ENCODE measurements at regions not wholly inside any gene's neighbourhood (a gene's known extent, or its start where the extent isn't known, plus 50 kb on each side); places are given as distances from the start of the nearest gene placed in this dataset.
"Not testable (repeated sequence)": the region's sequence is repeated elsewhere in the genome, so short reads cannot be mapped to it uniquely, and the experiment has no call there.

DNA sequence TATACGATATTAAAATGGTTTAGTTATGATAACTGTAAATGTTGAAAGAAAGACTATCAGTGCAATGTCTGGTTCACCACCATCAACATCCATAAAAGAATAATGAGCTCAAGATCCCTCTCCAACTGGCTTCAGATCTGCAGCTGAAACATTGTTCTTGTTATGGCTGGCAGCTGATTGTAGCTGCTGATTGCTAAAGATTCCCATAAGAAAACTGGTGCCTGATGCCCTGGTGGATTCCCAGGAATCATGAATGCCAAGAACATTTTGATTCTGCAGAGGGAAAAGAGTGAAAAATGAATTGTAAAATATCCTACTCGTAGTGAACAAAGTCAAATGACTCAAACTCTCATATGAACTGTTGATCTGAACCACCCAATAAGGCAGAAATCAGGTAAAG, 1160.2 kb downstream of the EPHA7 start:
- no peak for DNase-seq (ENCODE audit: low spot score)
- Histone ChIP-seq H3K27me3 (no peaks in the 10 kb centered on the region), H4K20me1 (ENCODE audit: insufficient read depth, poor library complexity, severe bottlenecking) (no peaks in the 10 kb centered on the region), H3K4me3 (no peak overlapping the region), H3K36me3 (replicated peaks; ENCODE audit: insufficient read depth, low read depth) (no peaks in the 10 kb centered on the region), H3K9me3 (ENCODE audit: low read depth) (no peaks in the 10 kb centered on the region), H3K4me2 (no peak overlapping the region), H3K4me1 (ENCODE audit: insufficient read depth) (no peaks in the 10 kb centered on the region), H3K27ac (no peak overlapping the region), H2AFZ (no peak overlapping the region), H3K79me2 (no peaks in the 10 kb centered on the region), H3K9me2 (replicated peaks; ENCODE audit: insufficient read depth) (no peaks in the 10 kb centered on the region)
- no peak for TF ChIP-seq EZH2 (IDR thresholded peaks at IDR 0.05; ENCODE audit: borderline replicate concordance)
- 83% methylated on average over 2 of the region's 2 CpGs for WGBS (ENCODE audit: low lambda C conversion rate, missing lambda C conversion rate)

GRCh38 chr6:92243315-92243714, 1176.0 kb downstream of the EPHA7 start:
- TF ChIP-seq EZH2 (IDR thresholded peaks at IDR 0.05; ENCODE audit: borderline replicate concordance) = no peak
- TF ChIP-seq, protein P1, sequence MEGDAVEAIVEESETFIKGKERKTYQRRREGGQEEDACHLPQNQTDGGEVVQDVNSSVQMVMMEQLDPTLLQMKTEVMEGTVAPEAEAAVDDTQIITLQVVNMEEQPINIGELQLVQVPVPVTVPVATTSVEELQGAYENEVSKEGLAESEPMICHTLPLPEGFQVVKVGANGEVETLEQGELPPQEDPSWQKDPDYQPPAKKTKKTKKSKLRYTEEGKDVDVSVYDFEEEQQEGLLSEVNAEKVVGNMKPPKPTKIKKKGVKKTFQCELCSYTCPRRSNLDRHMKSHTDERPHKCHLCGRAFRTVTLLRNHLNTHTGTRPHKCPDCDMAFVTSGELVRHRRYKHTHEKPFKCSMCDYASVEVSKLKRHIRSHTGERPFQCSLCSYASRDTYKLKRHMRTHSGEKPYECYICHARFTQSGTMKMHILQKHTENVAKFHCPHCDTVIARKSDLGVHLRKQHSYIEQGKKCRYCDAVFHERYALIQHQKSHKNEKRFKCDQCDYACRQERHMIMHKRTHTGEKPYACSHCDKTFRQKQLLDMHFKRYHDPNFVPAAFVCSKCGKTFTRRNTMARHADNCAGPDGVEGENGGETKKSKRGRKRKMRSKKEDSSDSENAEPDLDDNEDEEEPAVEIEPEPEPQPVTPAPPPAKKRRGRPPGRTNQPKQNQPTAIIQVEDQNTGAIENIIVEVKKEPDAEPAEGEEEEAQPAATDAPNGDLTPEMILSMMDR (IDR thresholded peaks at IDR 0.05; ENCODE audit: poor library complexity) = no peak
- no peak for TF ChIP-seq EZH2phosphoT487 (IDR thresholded peaks at IDR 0.05; ENCODE audit: low read depth, severe bottlenecking, unreplicated experiment)
- no peak overlapping the region for H3K4me3 ChIP-seq
- WGBS (ENCODE audit: low lambda C conversion rate, missing lambda C conversion rate) = 73% methylated on average over 3 of the region's 3 CpGs

DNA sequence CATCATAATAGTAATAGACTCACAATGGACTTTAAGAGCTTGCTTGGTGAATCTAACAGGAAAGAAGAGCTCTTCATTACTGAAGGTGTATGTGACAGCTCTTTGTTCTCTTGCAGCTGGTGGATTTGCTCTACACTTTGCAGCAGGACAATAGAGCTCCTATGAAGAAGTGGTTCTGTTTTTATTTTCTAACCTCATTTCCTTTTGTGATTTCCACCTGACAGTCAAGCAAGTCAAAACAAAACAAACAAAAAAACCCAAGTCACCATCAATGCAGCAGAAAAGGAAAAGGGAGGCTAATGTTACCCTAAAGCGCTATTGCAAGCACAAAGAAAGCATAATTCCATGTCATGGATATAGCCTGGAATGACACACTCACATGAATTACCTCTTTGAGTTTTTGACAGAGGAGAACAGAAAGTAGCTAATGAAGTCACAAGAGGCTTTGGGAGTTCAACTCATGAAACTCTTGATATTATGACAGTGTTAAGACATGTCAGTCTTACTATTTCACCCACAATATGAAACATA, 1188.1 kb downstream of the EPHA7 start:
- Histone ChIP-seq H3K4me3 (no peak overlapping the region), H3K4me1 (ENCODE audit: insufficient read depth) (no peaks in the 10 kb centered on the region), H3K27ac (no peak overlapping the region), H3K9me2 (replicated peaks; ENCODE audit: insufficient read depth) (no peaks in the 10 kb centered on the region), H3K36me3 (replicated peaks; ENCODE audit: insufficient read depth, low read depth) (no peaks in the 10 kb centered on the region), H4K20me1 (ENCODE audit: insufficient read depth, poor library complexity, severe bottlenecking) (no peaks in the 10 kb centered on the region), H3K9me3 (ENCODE audit: low read depth) (no peaks in the 10 kb centered on the region), H2AFZ (no peak overlapping the region), H3K27me3 (no peaks in the 10 kb centered on the region), H3K79me2 (no peaks in the 10 kb centered on the region), H3K4me2 (no peak overlapping the region)
- no peak for TF ChIP-seq EZH2 (IDR thresholded peaks at IDR 0.05; ENCODE audit: borderline replicate concordance)
- no peak for TF ChIP-seq EZH2phosphoT487 (IDR thresholded peaks at IDR 0.05; ENCODE audit: low read depth, severe bottlenecking, unreplicated experiment)
- TF ChIP-seq, protein P1 (IDR thresholded peaks at IDR 0.05; ENCODE audit: poor library complexity) = no peak
- WGBS (ENCODE audit: low lambda C conversion rate, missing lambda C conversion rate) = 92% methylated on average over 1 of the region's 1 CpG
- no peak for DNase-seq (ENCODE audit: low spot score)

More at GRCh38 chr6:92243315-92243714, 1176.0 kb downstream of the EPHA7 start:
- Histone ChIP-seq H2AFZ (no peak overlapping the region), H3K79me2 (no peaks in the 10 kb centered on the region), H3K4me1 (ENCODE audit: insufficient read depth) (no peaks in the 10 kb centered on the region), H3K9me2 (replicated peaks; ENCODE audit: insufficient read depth) (no peaks in the 10 kb centered on the region), H4K20me1 (ENCODE audit: insufficient read depth, poor library complexity, severe bottlenecking) (no peaks in the 10 kb centered on the region), H3K27me3 (no peaks in the 10 kb centered on the region), H3K9me3 (ENCODE audit: low read depth) (no peaks in the 10 kb centered on the region), H3K27ac (no peak overlapping the region), H3K4me2 (no peak overlapping the region), H3K36me3 (replicated peaks; ENCODE audit: insufficient read depth, low read depth) (no peaks in the 10 kb centered on the region)
- no peak for DNase-seq (ENCODE audit: low spot score)

- H3K9me2 ChIP-seq (replicated peaks; ENCODE audit: insufficient read depth); H3K4me2 ChIP-seq; H3K4me1 ChIP-seq (ENCODE audit: insufficient read depth); H3K36me3 ChIP-seq (replicated peaks; ENCODE audit: insufficient read depth, low read depth); H3K27me3 ChIP-seq; H3K4me3 ChIP-seq; H3K9me3 ChIP-seq (ENCODE audit: low read depth); DNase-seq (ENCODE audit: low spot score); H2AFZ ChIP-seq; H4K20me1 ChIP-seq (ENCODE audit: insufficient read depth, poor library complexity, severe bottlenecking); H3K27ac ChIP-seq; H3K79me2 ChIP-seq: not testable (repeated sequence)
- 94% methylated on average over 4 of the region's 4 CpGs for WGBS (ENCODE audit: low lambda C conversion rate, missing lambda C conversion rate)
Observed at GRCh38 chr6:92219987-92220386, 1199.4 kb downstream of the EPHA7 start.

All from hepatocyte (in vitro differentiated cells).